GM21447 (cell line): ENCODE measurements at regions not wholly inside any gene's neighbourhood (a gene's known extent, or its start where the extent isn't known, plus 50 kb on each side); places are given as distances from the start of the nearest gene placed in this dataset.
"Not testable (repeated sequence)": the region's sequence is repeated elsewhere in the genome, so short reads cannot be mapped to it uniquely, and the experiment has no call there.

Source experiments
- ATAC-seq: cut with Tn5 transposase; IDR thresholded peaks from one replicate; pipeline ENCODE4 v1.9.1; 2021; ENCODE audit not compliant: unreplicated experiment

GRCh38 chr10:23543691-23544380 is 105.0 kb downstream of the OTUD1 start:
- no peak for ATAC-seq

GRCh38 chr10:23545866-23546265 is 107.0 kb downstream of the OTUD1 start:
- ATAC-seq: not testable (repeated sequence)

GRCh38 chr10:23556727-23557440 is 118.0 kb downstream of the OTUD1 start:
- ATAC-seq: no peak

- ATAC-seq: no peak
Measured at GRCh38 chr10:23557777-23558176, 118.9 kb downstream of the OTUD1 start.

- no peak for ATAC-seq
Measured at GRCh38 chr10:23558361-23558799, 119.5 kb downstream of the OTUD1 start.

- ATAC-seq: no peak
Measured at GRCh38 chr10:23568996-23569395, 130.1 kb downstream of the OTUD1 start.

GRCh38 chr10:23571884-23572283 is 133.0 kb downstream of the OTUD1 start:
- ATAC-seq: no peak

GRCh38 chr10:23581906-23582450 is 143.1 kb downstream of the OTUD1 start:
- no peak for ATAC-seq

GRCh38 chr10:23584396-23584795 is 145.5 kb downstream of the OTUD1 start:
- ATAC-seq: no peak

- ATAC-seq: no peak
Measured at GRCh38 chr10:23585186-23585585, 146.3 kb downstream of the OTUD1 start.

GRCh38 chr10:23585666-23586065 is 146.8 kb downstream of the OTUD1 start:
- ATAC-seq: no peak

GRCh38 chr10:23595278-23595677 is 156.4 kb downstream of the OTUD1 start:
- not testable (repeated sequence) for ATAC-seq

GRCh38 chr10:23604613-23605012 is 165.7 kb downstream of the OTUD1 start:
- no peak for ATAC-seq

- ATAC-seq: no peak
Measured at GRCh38 chr10:23606456-23606855, 167.6 kb downstream of the OTUD1 start.

- ATAC-seq: no peak
Measured at GRCh38 chr10:23608926-23609325, 170.1 kb downstream of the OTUD1 start.

GRCh38 chr10:23610626-23611307 is 171.9 kb downstream of the OTUD1 start:
- ATAC-seq: no peak

- no peak for ATAC-seq
Measured at GRCh38 chr10:23611308-23612029, 172.6 kb downstream of the OTUD1 start.

GRCh38 chr10:23613900-23614299 is 175.0 kb downstream of the OTUD1 start:
- peak; percentile 79 for ATAC-seq

- ATAC-seq: peak; percentile 56
Measured at GRCh38 chr10:23614483-23614882, 175.6 kb downstream of the OTUD1 start.

GRCh38 chr10:23630376-23630775 is 191.5 kb downstream of the OTUD1 start:
- no peak for ATAC-seq

GRCh38 chr10:23630885-23631284 is 192.0 kb downstream of the OTUD1 start:
- no peak for ATAC-seq
